ENCODE measurements at regions not wholly inside any gene's neighbourhood (a gene's known extent, or its start where the extent isn't known, plus 50 kb on each side); places are given as distances from the start of the nearest gene placed in this dataset.

DNA sequence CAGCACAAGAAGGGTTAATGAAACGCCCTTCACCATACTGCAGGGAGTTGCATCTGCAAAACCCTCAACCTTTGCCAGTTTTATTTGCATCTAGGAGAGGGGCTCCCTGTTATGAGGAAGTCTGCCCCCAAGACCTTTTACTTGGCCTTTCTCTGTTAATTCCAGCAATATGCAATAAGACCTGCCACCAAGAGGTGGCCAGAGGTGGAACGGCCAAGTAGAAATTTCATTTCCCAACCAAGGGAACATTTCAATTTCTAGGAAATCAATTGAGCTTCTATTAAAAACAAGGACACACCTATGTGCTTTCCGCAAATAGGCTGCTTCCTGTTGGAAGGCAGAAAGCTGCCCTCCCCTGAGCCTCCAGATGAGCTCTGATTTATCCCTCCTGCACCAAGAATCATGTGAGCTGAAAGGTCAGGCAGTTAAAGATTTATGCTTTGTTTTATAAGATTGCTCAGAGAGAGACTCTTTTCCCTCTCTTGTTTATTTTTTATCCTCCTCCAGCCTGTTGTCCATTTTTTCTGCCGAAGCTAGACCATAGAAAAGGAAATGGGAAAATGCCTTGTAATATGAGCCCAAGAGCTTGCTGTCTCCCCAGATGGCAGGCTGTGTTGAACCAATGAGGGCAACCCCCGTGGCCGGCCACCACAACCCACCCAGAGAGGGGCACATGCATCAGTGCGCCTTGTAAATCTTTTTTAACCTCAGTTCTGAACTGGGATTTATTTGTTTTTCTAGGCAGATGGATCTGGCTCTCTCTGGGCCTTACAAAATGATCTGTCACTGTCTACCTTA, 572.8 kb downstream of the TLE1 start:
- DNase-seq = peak; percentile 43
- Histone ChIP-seq H3K4me1 (ENCODE audit: control insufficient read depth, insufficient read depth, low read length) (peaks cover 5% of the 10 kb centered on the region), H3K36me3 (ENCODE audit: control insufficient read depth, insufficient read depth, low read length) (no peaks in the 10 kb centered on the region), H3K4me3 (ENCODE audit: low read length) (no peak overlapping the region), H3K27ac (ENCODE audit: low read length) (no peak overlapping the region), H3K27me3 (ENCODE audit: control insufficient read depth, insufficient read depth, low read length) (no peaks in the 10 kb centered on the region), H3K9me3 (replicated peaks; ENCODE audit: control insufficient read depth, low read depth, low read length) (no peaks in the 10 kb centered on the region)
- 20% methylated on average over 1 of the region's 7 CpGs for WGBS (ENCODE audit: insufficient coverage)

DNA sequence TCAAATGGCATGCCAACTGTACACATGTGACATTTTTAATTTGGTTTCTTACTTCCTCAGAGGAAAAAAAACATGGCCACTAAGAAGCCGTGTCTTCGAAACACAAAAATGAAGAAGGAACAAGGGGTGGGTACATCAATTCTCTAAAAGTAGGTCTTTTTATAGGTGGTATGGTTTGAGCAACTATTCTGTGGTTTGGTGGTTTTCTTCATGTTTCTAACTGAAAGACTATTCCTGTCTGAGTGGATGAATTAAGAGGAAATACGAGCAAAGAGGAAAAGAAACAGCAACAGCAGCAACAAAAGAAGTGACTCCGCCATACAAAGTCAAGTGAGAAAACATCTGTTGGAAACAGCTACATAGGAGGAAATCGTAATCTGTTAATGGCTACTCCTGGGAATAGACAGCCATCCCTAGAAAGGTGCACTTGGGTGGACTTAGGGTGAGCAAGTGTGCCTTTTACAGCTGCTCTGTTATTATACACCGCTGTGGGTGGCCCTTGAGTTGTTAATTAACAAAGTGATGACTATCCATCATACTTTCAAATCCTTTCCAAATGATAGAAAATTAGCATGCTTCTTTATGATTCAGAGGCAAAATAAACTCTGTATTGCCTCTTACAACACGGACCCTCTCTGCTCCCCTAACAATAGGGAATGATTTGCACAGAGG, 575.8 kb downstream of the TLE1 start:
- H3K27ac ChIP-seq (ENCODE audit: low read length) = no peak overlapping the region
- peak; percentile 74 for DNase-seq
- H3K4me3 ChIP-seq (ENCODE audit: low read length) = no peak overlapping the region
- peaks cover 5% of the 10 kb centered on the region for H3K4me1 ChIP-seq (ENCODE audit: control insufficient read depth, insufficient read depth, low read length)
- no peaks in the 10 kb centered on the region for H3K36me3 ChIP-seq (ENCODE audit: control insufficient read depth, insufficient read depth, low read length)
- H3K27me3 ChIP-seq (ENCODE audit: control insufficient read depth, insufficient read depth, low read length) = no peaks in the 10 kb centered on the region
- 53% methylated on average over 4 of the region's 7 CpGs for WGBS (ENCODE audit: insufficient coverage)
- no peaks in the 10 kb centered on the region for H3K9me3 ChIP-seq (replicated peaks; ENCODE audit: control insufficient read depth, low read depth, low read length)

DNA sequence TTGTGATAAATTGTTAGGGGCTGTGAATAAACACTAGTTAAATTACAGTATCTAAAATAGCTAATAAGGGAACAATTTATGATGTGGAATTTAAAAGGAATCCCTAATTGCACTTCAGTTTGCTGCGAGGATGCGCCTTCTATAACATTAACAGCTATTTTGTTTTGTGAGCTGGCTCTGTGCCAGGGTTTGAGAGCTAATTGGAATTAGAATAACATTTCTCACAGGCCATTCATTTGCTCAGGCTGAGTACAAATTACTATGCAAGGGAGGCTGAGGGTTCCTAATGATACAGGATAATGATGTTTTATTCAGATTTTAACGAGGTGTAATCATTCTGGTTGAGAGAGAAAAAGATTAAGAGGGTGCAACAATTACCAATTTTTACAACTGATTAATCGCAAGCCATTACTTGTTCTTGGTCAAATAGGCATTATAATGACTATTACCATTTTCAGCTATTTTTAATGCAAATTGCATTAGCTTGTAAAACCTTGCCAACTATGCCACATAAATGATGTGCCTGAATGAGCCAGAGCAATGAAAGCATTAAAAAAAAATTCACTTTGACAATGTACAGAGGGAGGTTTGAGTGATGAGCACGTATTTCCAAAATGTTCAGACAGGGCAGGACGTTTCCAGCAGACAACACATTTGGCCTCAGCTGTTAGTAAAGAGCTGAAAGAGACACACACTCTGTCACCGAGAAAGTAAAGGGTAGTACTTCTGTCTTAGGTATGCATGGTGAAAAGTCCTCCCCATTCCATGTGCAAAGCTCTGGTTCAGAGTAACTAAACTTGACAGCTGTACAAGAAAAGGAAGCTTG, 576.5 kb downstream of the TLE1 start:
- no peaks in the 10 kb centered on the region for H3K27me3 ChIP-seq (ENCODE audit: control insufficient read depth, insufficient read depth, low read length)
- 20% methylated on average over 1 of the region's 7 CpGs for WGBS (ENCODE audit: insufficient coverage)
- H3K27ac ChIP-seq (ENCODE audit: low read length) = no peak overlapping the region
- H3K9me3 ChIP-seq (replicated peaks; ENCODE audit: control insufficient read depth, low read depth, low read length) = no peaks in the 10 kb centered on the region
- H3K4me1 ChIP-seq (ENCODE audit: control insufficient read depth, insufficient read depth, low read length) = peaks cover 5% of the 10 kb centered on the region
- no peak for DNase-seq
- H3K4me3 ChIP-seq (ENCODE audit: low read length) = no peak overlapping the region
- H3K36me3 ChIP-seq (ENCODE audit: control insufficient read depth, insufficient read depth, low read length) = no peaks in the 10 kb centered on the region

DNA sequence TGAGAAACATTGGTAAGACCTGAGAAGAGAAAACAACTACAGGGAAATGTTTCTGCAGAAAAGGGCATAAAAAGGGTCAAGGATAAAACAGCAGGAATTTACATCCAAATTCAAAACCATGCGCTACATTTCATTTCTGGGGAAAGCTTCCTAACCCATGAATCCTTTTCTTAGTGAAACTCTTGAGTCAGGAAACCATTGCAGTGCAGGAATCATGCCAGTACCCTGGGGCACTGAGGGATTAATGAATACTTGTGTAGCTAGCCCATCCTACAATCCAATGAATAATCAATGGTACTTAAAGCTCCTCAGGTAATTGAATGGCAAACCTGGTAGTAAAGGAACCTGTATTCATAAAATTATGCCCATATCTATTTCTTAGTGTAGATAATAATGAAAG, 580.5 kb downstream of the TLE1 start:
- Histone ChIP-seq H3K4me1 (ENCODE audit: control insufficient read depth, insufficient read depth, low read length) (peaks cover 2% of the 10 kb centered on the region), H3K9me3 (replicated peaks; ENCODE audit: control insufficient read depth, low read depth, low read length) (no peaks in the 10 kb centered on the region)
- no CpG with 5 or more reads among the region's 1 CpG for WGBS (ENCODE audit: insufficient coverage)

DNA sequence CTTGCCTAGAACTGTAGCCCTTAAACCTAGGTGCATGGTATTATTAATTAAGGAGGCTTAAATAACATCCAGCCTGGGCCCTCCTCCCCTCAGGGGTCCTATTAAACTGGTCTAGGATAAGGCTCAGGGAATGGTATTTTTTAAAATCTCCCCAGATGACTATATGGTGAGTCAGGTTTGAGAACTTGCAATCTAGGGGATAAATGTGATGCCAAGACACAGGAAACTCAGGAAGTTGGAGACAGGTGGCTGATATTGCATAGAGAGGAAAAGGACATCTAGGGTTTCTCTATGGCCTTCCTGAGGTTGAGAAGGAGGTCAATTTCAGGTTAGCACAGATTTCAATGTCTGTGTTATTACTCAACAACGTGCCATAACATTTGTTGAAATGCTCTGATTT, 581.0 kb downstream of the TLE1 start:
- Histone ChIP-seq H3K36me3 (ENCODE audit: control insufficient read depth, insufficient read depth, low read length) (no peaks in the 10 kb centered on the region), H3K4me1 (ENCODE audit: control insufficient read depth, insufficient read depth, low read length) (peaks cover 2% of the 10 kb centered on the region), H3K9me3 (replicated peaks; ENCODE audit: control insufficient read depth, low read depth, low read length) (no peaks in the 10 kb centered on the region), H3K4me3 (ENCODE audit: low read length) (no peak overlapping the region), H3K27me3 (ENCODE audit: control insufficient read depth, insufficient read depth, low read length) (no peaks in the 10 kb centered on the region), H3K27ac (ENCODE audit: low read length) (no peak overlapping the region)
- DNase-seq = no peak
- no CpG with 5 or more reads among the region's 1 CpG for WGBS (ENCODE audit: insufficient coverage)

More for the DNA sequence above, 580.5 kb downstream of the TLE1 start:
- H3K36me3 ChIP-seq (ENCODE audit: control insufficient read depth, insufficient read depth, low read length) = no peaks in the 10 kb centered on the region
- H3K4me3 ChIP-seq (ENCODE audit: low read length) = no peak overlapping the region
- no peak for DNase-seq
- no peak overlapping the region for H3K27ac ChIP-seq (ENCODE audit: low read length)
- no peaks in the 10 kb centered on the region for H3K27me3 ChIP-seq (ENCODE audit: control insufficient read depth, insufficient read depth, low read length)

DNA sequence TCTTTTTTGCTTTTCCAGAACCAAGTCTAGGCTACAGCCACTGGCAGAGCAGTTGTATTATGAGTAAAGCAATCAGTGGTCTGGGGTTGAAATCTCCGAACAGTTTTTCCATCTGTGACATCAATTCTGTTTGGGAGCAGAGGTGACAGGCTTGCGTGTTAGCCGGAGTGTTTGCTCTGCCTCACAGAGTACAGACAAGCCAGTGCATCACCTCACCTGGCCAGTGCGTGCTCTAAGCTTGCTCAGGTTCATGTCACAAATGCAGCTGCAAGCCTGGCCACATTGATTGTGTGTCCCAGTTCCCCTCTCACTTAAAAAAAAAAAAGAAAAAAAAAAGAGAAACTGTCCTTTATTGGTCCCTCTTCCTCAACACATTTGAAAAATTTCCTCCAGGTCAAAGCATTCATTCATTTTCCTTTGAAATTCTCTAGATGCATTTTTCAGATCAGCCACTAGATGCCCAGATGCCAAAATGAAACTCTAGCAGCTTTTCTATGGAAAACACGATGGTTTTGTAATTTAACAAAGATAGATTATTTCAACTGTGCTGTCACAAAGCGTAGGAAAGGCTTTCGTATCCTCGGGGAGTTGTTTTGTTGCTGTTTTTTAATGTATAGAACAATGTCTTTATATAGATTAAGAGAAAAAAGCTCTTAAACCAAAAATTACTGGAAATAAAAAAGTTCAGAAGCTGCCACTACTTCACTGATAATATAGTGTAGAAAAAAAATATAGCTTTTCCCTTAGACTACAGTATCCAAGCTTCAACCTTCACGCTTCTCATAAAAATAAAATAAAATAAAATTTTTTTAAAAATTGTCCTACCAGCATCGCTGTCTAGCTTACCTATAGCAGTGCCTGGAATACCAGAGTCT, 585.5 kb downstream of the TLE1 start:
- no peaks in the 10 kb centered on the region for H3K36me3 ChIP-seq (ENCODE audit: control insufficient read depth, insufficient read depth, low read length)
- H3K27me3 ChIP-seq (ENCODE audit: control insufficient read depth, insufficient read depth, low read length) = no peaks in the 10 kb centered on the region
- H3K27ac ChIP-seq (ENCODE audit: low read length) = no peak overlapping the region
- 65% methylated on average over 4 of the region's 10 CpGs for WGBS (ENCODE audit: insufficient coverage)
- H3K9me3 ChIP-seq (replicated peaks; ENCODE audit: control insufficient read depth, low read depth, low read length) = no peaks in the 10 kb centered on the region
- peak; percentile 41 for DNase-seq
- no peak overlapping the region for H3K4me3 ChIP-seq (ENCODE audit: low read length)
- H3K4me1 ChIP-seq (ENCODE audit: control insufficient read depth, insufficient read depth, low read length) = no peaks in the 10 kb centered on the region

DNA sequence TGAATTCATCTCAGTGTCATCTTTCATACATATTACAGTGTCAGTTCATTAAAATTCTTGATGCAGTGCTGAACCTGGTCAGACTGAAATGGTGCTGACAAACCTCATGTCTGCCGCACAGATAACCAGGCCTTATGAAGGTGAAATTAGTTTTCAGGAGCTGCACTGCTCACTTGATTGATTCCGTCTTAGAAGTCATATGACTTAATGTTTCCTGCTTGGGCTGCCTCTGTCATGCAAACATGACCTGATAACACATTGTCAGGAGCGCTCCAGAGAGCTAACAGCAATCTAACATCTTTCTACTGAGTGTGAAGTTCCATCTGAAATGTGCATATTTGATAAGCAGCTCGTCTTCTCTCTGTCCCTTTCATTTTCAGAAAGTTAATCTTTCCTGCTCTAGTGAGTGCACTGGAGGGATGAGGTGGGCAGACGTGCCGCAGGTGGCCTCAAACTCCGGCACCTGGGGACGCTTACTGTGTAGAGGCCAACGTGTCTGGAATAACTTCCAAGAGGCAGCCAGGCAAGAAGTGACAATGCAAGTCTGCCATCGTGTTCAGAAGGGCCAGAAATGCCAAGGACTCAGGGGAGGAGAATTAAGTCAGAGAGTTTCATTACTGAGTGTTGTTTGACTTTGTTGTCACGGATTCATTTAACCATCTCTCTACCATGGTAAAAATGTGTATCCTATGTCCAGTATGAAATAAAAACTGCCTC, 592.1 kb downstream of the TLE1 start:
- Histone ChIP-seq H3K4me1 (ENCODE audit: control insufficient read depth, insufficient read depth, low read length) (no peaks in the 10 kb centered on the region), H3K27ac (ENCODE audit: low read length) (no peak overlapping the region), H3K36me3 (ENCODE audit: control insufficient read depth, insufficient read depth, low read length) (no peaks in the 10 kb centered on the region), H3K4me3 (ENCODE audit: low read length) (no peak overlapping the region), H3K27me3 (ENCODE audit: control insufficient read depth, insufficient read depth, low read length) (no peaks in the 10 kb centered on the region), H3K9me3 (replicated peaks; ENCODE audit: control insufficient read depth, low read depth, low read length) (no peaks in the 10 kb centered on the region)
- 58% methylated on average over 8 of the region's 11 CpGs for WGBS (ENCODE audit: insufficient coverage)
- DNase-seq = no peak

DNA sequence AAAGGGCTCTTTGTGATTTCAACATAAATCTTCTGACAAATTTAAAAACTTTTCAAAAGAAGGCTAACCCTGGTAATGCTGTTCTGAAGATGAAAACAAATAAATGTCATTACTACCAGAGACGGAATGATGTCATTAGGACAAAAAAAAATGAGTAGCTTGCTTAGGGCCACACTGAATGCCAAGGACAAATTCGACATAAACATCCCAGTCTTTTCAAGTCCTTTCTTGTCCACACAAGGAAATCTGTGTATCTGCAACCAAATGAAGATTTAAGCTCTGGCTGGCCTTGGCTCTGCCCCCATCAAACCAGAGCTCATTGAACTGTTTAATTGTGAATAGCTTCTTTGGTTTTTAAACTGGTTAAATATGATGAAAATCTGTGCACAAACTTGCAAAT, 592.7 kb downstream of the TLE1 start:
- no peaks in the 10 kb centered on the region for H3K36me3 ChIP-seq (ENCODE audit: control insufficient read depth, insufficient read depth, low read length)
- no peaks in the 10 kb centered on the region for H3K4me1 ChIP-seq (ENCODE audit: control insufficient read depth, insufficient read depth, low read length)
- no peak for DNase-seq
- no CpG with 5 or more reads among the region's 2 CpGs for WGBS (ENCODE audit: insufficient coverage)
- H3K27ac ChIP-seq (ENCODE audit: low read length) = no peak overlapping the region
- H3K4me3 ChIP-seq (ENCODE audit: low read length) = no peak overlapping the region
- H3K27me3 ChIP-seq (ENCODE audit: control insufficient read depth, insufficient read depth, low read length) = no peaks in the 10 kb centered on the region
- H3K9me3 ChIP-seq (replicated peaks; ENCODE audit: control insufficient read depth, low read depth, low read length) = no peaks in the 10 kb centered on the region

DNA sequence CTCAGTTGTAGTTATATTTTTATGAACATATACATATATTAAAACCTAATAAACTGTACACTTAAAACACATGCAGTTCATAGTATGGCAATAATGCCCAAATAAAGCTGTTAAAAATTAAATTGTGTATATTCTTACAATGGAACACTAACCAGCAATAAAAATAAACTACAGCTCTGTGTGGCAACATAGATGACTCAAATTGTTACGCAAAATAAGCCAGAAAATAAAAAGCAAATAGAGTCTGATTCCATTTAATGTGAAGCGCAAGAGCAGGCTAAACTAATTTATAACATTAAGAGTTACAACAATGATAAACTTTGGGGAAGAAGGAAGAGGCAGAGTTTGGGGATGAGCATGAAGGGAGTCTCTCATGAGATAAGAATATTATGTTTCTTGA, 597.3 kb downstream of the TLE1 start:
- DNase-seq = no peak
- Histone ChIP-seq H3K9me3 (replicated peaks; ENCODE audit: control insufficient read depth, low read depth, low read length) (no peaks in the 10 kb centered on the region), H3K4me3 (ENCODE audit: low read length) (no peak overlapping the region), H3K36me3 (ENCODE audit: control insufficient read depth, insufficient read depth, low read length) (no peaks in the 10 kb centered on the region), H3K27me3 (ENCODE audit: control insufficient read depth, insufficient read depth, low read length) (no peaks in the 10 kb centered on the region), H3K4me1 (ENCODE audit: control insufficient read depth, insufficient read depth, low read length) (no peaks in the 10 kb centered on the region), H3K27ac (ENCODE audit: low read length) (no peak overlapping the region)
- WGBS (ENCODE audit: insufficient coverage) = no CpG with 5 or more reads among the region's 2 CpGs
